ENCODE measurements at regions not wholly inside any gene's neighbourhood (a gene's known extent, or its start where the extent isn't known, plus 50 kb on each side); places are given as distances from the start of the nearest gene placed in this dataset.

DNA sequence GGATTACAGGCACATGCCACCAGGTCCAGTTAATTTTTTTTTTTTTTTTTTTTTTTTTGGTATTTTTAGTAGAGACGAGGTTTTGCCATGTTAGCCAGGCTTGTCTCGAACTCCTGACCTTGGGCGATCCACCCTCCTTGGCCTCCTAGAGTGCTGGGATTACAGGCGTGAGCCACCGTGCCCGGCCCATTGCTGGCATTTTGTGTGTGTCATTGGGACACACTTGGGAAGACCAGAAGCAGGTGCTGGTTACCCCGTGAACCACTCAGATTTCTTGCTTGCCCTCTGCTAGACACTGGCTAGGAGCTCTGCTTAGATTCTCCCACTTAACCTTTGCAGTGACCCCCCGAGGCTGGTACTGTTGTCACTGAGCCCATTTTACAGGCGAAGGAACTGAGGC lies 229.3 kb downstream of the IRF8 start:
- H3K27ac ChIP-seq (ENCODE audit: low read length): no peak overlapping the region
- WGBS (ENCODE audit: insufficient coverage, insufficient read length): no CpG with 5 or more reads among the region's 9 CpGs
- no peak for DNase-seq (ENCODE audit: low read depth, low spot score)

DNA sequence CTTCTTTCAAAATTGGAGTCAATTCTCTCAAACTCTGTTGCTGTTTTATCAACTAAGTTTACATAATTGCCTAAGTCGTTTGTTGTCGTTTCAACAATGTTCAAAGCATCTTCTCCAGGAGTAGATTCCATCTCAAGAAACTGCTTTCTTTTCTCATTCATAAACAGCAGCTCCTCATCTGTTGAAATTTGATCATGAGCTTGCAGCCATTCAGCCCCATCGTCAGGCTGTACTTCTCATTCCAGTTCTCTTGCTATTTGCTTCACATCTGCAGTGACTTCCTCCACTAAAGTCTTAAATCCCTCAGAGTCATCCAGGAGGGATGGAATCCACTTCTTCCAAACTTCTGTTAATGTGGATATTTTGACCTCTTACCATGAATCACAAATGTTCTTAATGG lies 230.6 kb downstream of the IRF8 start:
- no peaks in the 10 kb centered on the region for H3K36me3 ChIP-seq (ENCODE audit: control insufficient read depth, insufficient read depth, low read length)
- no peak overlapping the region for H3K4me3 ChIP-seq (ENCODE audit: low read length)
- H3K27me3 ChIP-seq (ENCODE audit: control insufficient read depth, insufficient read depth, low read length): no peaks in the 10 kb centered on the region
- WGBS (ENCODE audit: insufficient coverage, insufficient read length): no CpG with 5 or more reads among the region's 3 CpGs
- no peaks in the 10 kb centered on the region for H3K4me1 ChIP-seq (ENCODE audit: control insufficient read depth, insufficient read depth, low read length)
- H3K27ac ChIP-seq (ENCODE audit: low read length): no peak overlapping the region
- DNase-seq (ENCODE audit: low read depth, low spot score): no peak
- no peaks in the 10 kb centered on the region for H3K9me3 ChIP-seq (ENCODE audit: control insufficient read depth, insufficient read depth, low read length)

More for the DNA sequence above, 229.3 kb downstream of the IRF8 start:
- H3K36me3 ChIP-seq (ENCODE audit: control insufficient read depth, insufficient read depth, low read length): no peaks in the 10 kb centered on the region
- no peaks in the 10 kb centered on the region for H3K4me1 ChIP-seq (ENCODE audit: control insufficient read depth, insufficient read depth, low read length)
- H3K9me3 ChIP-seq (ENCODE audit: control insufficient read depth, insufficient read depth, low read length): no peaks in the 10 kb centered on the region
- no peak overlapping the region for H3K4me3 ChIP-seq (ENCODE audit: low read length)
- H3K27me3 ChIP-seq (ENCODE audit: control insufficient read depth, insufficient read depth, low read length): no peaks in the 10 kb centered on the region

DNA sequence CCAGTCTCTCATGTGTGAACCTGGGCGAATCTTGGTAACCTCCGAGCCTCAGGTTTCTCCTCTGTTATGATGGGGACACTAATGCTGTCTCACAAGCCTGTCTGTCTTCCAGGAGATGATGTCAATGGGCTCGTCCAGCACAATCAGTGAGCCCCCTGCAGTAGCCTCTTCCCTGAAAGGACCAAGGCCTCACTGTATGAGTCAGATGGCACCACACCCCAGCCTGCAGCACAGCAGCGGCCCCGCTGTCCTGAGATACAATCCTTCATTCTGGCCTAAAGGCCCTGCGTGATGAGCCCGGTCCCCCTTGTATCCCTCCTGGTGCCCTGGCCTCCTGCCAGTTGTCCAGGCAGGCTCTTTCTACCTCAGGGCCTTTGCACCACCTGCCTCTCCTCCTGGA lies 234.4 kb downstream of the IRF8 start:
- Histone ChIP-seq H3K4me1 (ENCODE audit: control insufficient read depth, insufficient read depth, low read length) (no peaks in the 10 kb centered on the region), H3K4me3 (ENCODE audit: low read length) (no peak overlapping the region), H3K9me3 (ENCODE audit: control insufficient read depth, insufficient read depth, low read length) (no peaks in the 10 kb centered on the region), H3K27ac (ENCODE audit: low read length) (no peak overlapping the region), H3K36me3 (ENCODE audit: control insufficient read depth, insufficient read depth, low read length) (no peaks in the 10 kb centered on the region), H3K27me3 (ENCODE audit: control insufficient read depth, insufficient read depth, low read length) (no peaks in the 10 kb centered on the region)
- no peak for DNase-seq (ENCODE audit: low read depth, low spot score)
- no CpG with 5 or more reads among the region's 7 CpGs for WGBS (ENCODE audit: insufficient coverage, insufficient read length)

DNA sequence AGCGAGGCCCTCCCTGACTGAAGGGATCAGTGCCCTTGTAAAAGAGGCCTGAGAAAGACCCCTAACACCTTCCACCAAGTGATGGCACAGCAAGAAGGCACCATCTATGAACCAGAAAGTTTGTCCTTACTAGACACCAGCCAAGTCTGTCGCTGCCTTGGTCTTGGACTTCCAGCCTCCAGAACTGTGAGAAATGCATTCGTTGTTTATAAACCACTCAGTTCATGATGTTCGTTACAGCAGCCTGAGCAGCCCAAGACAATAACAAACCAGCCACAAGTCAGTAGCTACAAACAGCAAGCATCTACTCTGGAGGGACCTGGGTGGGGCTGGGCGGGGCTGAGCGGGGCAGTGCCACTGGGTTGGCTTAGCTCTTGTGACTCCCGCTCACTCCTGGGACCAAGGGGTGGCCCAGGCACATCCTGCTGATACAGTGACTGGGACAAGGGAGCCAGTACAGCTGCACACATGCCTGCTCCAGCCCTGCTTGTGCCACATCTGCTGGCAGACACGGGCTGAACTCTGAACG lies 234.9 kb downstream of the IRF8 start:
- Histone ChIP-seq H3K36me3 (ENCODE audit: control insufficient read depth, insufficient read depth, low read length) (no peaks in the 10 kb centered on the region), H3K27me3 (ENCODE audit: control insufficient read depth, insufficient read depth, low read length) (no peaks in the 10 kb centered on the region), H3K9me3 (ENCODE audit: control insufficient read depth, insufficient read depth, low read length) (no peaks in the 10 kb centered on the region), H3K27ac (ENCODE audit: low read length) (no peak overlapping the region), H3K4me1 (ENCODE audit: control insufficient read depth, insufficient read depth, low read length) (no peaks in the 10 kb centered on the region), H3K4me3 (ENCODE audit: low read length) (no peak overlapping the region)
- WGBS (ENCODE audit: insufficient coverage, insufficient read length): no CpG with 5 or more reads among the region's 9 CpGs
- DNase-seq (ENCODE audit: low read depth, low spot score): no peak

DNA sequence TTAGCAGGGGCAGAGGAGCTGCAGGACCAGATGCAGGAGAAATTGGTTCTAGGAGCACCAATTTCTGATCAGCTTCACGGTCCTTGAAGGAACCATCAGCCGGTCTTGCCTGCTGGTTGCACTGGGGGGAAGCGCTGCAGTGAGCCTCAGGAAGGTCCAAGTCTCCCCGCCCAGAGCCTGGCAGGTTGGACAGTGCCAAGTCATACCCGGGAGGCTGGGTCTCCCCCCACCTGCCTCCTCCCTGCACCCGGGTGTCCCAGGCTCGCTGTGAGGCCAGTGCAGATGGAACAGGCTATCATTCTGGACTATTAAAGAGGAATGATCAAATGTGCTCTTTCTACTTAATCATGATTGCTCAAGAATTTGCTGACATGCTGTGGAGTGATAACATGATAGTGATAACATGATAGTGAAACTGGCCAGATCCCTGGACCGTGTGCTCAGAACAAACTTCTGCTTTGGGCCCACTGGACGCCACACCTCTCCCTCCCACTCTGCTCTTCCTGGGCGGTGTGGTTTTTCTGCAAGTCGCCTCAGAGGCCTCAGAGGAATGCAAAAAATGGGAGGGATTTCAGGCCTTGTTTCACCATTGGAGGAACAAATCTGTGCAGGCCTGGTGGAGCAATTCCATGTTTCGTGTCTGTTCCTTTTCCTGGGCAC lies 236.0 kb downstream of the IRF8 start:
- Histone ChIP-seq H3K27ac (ENCODE audit: low read length) (no peak overlapping the region), H3K4me3 (ENCODE audit: low read length) (no peak overlapping the region), H3K27me3 (ENCODE audit: control insufficient read depth, insufficient read depth, low read length) (no peaks in the 10 kb centered on the region), H3K9me3 (ENCODE audit: control insufficient read depth, insufficient read depth, low read length) (no peaks in the 10 kb centered on the region), H3K36me3 (ENCODE audit: control insufficient read depth, insufficient read depth, low read length) (no peaks in the 10 kb centered on the region), H3K4me1 (ENCODE audit: control insufficient read depth, insufficient read depth, low read length) (no peaks in the 10 kb centered on the region)
- no CpG with 5 or more reads among the region's 12 CpGs for WGBS (ENCODE audit: insufficient coverage, insufficient read length)
- no peak for DNase-seq (ENCODE audit: low read depth, low spot score)

DNA sequence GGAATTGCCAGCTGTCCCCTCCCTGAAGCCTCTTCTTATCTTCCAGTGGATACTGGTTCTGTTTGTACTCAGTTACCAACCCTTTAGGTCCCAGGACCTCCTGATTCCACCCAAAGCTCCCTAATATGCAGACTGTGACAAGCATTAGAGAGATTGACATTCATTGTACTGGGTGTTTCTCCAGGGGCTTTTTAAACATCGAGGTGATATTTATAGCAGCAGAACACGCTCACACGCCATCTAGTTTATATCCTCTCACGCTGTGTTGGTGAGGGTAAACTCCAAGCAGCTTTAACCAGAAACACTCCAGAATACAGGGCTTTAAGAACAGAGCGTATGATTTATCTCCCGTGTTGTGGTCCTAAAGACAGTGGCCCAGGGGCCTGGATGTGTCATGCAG lies 238.4 kb downstream of the IRF8 start:
- DNase-seq (ENCODE audit: low read depth, low spot score): no peak
- Histone ChIP-seq H3K4me1 (ENCODE audit: control insufficient read depth, insufficient read depth, low read length) (no peaks in the 10 kb centered on the region), H3K9me3 (ENCODE audit: control insufficient read depth, insufficient read depth, low read length) (no peaks in the 10 kb centered on the region), H3K27me3 (ENCODE audit: control insufficient read depth, insufficient read depth, low read length) (no peaks in the 10 kb centered on the region), H3K27ac (ENCODE audit: low read length) (no peak overlapping the region), H3K4me3 (ENCODE audit: low read length) (no peak overlapping the region), H3K36me3 (ENCODE audit: control insufficient read depth, insufficient read depth, low read length) (no peaks in the 10 kb centered on the region)
- no CpG with 5 or more reads among the region's 6 CpGs for WGBS (ENCODE audit: insufficient coverage, insufficient read length)

DNA sequence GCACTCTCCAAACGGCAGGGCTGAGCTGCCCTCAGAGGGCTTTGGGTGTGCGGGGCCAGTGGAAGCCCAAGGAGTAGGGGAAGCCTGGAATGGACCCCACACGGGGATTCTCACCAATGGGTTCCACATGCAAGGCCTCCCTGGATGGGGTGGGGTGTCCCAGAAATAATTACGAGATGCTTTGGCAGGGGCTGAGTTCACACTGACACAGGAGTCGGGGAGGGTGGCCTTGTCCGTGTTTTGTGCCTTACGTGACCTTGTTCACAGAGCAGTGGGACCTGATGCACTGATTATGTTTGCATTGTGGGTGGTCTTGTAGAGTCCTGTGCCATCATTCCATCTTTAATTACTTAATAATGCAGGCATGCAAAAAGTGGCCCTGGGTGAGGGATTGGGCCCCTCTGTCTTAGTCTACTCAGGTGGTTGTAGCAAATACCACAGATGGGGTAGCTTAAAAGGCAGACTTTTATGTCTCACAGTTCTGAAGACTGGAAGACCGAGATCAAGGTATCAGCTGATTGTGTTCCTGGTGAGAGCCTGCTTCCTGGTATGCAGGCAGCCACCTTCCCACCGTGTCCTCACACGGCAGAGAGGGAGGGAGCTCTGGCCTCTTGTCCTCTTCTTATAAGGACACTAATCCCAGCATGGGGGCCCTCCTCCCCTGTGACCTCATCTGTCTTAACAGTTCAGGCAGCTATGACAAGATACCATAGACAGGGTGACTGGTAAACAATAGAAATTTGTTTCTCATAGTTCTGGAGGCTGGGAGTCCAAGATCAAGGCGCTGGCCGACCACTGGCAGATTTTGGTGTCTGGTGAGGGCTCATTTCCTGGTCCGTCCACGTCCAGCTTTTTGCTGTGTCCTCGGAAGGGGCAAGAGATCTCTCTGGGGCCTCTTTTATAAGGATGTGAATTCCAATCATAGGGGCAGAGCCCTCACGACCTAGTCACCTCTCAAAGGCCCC lies 239.4 kb downstream of the IRF8 start:
- H3K4me3 ChIP-seq (ENCODE audit: low read length): no peak overlapping the region
- no peak overlapping the region for H3K27ac ChIP-seq (ENCODE audit: low read length)
- no CpG with 5 or more reads among the region's 16 CpGs for WGBS (ENCODE audit: insufficient coverage, insufficient read length)
- H3K9me3 ChIP-seq (ENCODE audit: control insufficient read depth, insufficient read depth, low read length): no peaks in the 10 kb centered on the region
- DNase-seq (ENCODE audit: low read depth, low spot score): no peak
- H3K27me3 ChIP-seq (ENCODE audit: control insufficient read depth, insufficient read depth, low read length): no peaks in the 10 kb centered on the region
- H3K4me1 ChIP-seq (ENCODE audit: control insufficient read depth, insufficient read depth, low read length): no peaks in the 10 kb centered on the region
- H3K36me3 ChIP-seq (ENCODE audit: control insufficient read depth, insufficient read depth, low read length): no peaks in the 10 kb centered on the region

DNA sequence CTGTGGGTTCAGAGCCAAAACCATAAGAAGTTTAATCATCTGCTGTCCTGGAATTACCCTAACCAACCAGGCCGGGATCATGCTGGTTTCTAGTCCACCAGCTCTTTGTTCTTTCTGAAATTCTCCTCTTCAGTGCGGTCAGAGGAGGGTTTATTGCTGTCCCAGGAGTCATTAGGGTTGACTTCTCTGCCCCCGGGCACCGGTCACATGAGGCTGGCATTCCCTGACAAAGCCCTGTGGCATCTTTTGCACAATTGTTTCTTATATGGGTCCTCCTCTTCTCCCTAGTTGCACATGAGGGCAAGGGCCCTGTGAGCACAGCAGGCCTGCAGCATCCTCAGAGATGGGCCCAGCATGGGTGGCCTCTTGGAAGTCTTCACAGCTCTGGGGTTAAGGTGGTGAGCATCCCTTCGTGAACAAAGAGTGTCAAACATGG lies 243.9 kb downstream of the IRF8 start:
- no peak for DNase-seq (ENCODE audit: low read depth, low spot score)
- Histone ChIP-seq H3K9me3 (ENCODE audit: control insufficient read depth, insufficient read depth, low read length) (no peaks in the 10 kb centered on the region), H3K4me3 (ENCODE audit: low read length) (no peak overlapping the region), H3K27ac (ENCODE audit: low read length) (no peak overlapping the region), H3K36me3 (ENCODE audit: control insufficient read depth, insufficient read depth, low read length) (no peaks in the 10 kb centered on the region), H3K27me3 (ENCODE audit: control insufficient read depth, insufficient read depth, low read length) (no peaks in the 10 kb centered on the region), H3K4me1 (ENCODE audit: control insufficient read depth, insufficient read depth, low read length) (no peaks in the 10 kb centered on the region)
- no CpG with 5 or more reads among the region's 5 CpGs for whole genome bisulfite sequencing (ENCODE audit: insufficient coverage, insufficient read length)

DNA sequence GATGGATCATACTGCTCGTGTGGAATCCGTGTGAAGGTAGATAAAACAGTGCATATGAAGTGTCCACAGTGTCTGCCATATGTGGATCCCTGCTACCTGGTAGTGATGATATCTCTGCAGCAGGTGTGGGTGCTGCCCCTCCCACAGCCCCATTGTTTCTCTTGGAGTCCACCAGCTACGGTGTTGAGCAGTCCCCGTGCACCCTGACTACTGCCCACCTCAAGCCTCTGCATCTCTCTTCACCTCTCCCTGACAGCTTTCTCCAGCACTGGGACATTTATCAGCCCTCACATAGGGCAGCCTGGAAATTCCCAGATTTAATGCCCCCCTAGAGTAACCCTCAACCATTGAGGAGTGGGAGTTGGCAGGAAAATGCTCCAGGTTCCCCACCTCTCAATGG lies 244.7 kb downstream of the IRF8 start:
- H3K9me3 ChIP-seq (ENCODE audit: control insufficient read depth, insufficient read depth, low read length): no peaks in the 10 kb centered on the region
- no peaks in the 10 kb centered on the region for H3K36me3 ChIP-seq (ENCODE audit: control insufficient read depth, insufficient read depth, low read length)
- DNase-seq (ENCODE audit: low read depth, low spot score): no peak
- H3K27ac ChIP-seq (ENCODE audit: low read length): no peak overlapping the region
- no CpG with 5 or more reads among the region's 4 CpGs for WGBS (ENCODE audit: insufficient coverage, insufficient read length)
- no peaks in the 10 kb centered on the region for H3K27me3 ChIP-seq (ENCODE audit: control insufficient read depth, insufficient read depth, low read length)
- H3K4me3 ChIP-seq (ENCODE audit: low read length): no peak overlapping the region
- no peaks in the 10 kb centered on the region for H3K4me1 ChIP-seq (ENCODE audit: control insufficient read depth, insufficient read depth, low read length)

DNA sequence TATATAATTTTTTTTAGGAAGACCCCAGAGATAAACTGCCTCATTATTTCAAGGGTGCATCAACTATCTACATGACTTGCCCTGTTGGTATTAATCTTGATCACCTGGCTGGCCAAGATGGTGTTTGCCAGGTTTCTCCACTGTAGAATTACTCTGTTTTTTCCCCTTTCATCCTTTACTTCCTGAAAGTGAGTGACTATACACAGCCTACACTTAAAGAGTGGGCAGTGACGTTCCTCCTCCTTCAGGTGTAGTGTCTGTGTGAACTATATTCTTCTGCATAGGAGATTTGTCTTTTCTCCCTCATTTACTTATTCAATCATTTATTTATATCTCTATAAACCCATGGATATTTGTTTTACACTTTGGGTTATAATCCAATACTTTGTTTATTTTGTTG lies 246.7 kb downstream of the IRF8 start:
- no peak for DNase-seq (ENCODE audit: low read depth, low spot score)
- H3K27ac ChIP-seq (ENCODE audit: low read length): no peak overlapping the region
- no peak overlapping the region for H3K4me3 ChIP-seq (ENCODE audit: low read length)
- H3K36me3 ChIP-seq (ENCODE audit: control insufficient read depth, insufficient read depth, low read length): no peaks in the 10 kb centered on the region
- no CpG with 5 or more reads among the region's 1 CpG for WGBS (ENCODE audit: insufficient coverage, insufficient read length)
- no peaks in the 10 kb centered on the region for H3K27me3 ChIP-seq (ENCODE audit: control insufficient read depth, insufficient read depth, low read length)
- H3K4me1 ChIP-seq (ENCODE audit: control insufficient read depth, insufficient read depth, low read length): no peaks in the 10 kb centered on the region
- H3K9me3 ChIP-seq (ENCODE audit: control insufficient read depth, insufficient read depth, low read length): no peaks in the 10 kb centered on the region
